Ovary (tissue), 3 donors: ENCODE measurements at regions not wholly inside any gene's neighbourhood (a gene's known extent, or its start where the extent isn't known, plus 50 kb on each side); places are given as distances from the start of the nearest gene placed in this dataset.

Experiments
- POLR2A ChIP-seq: fragments of 450-650 bp; IDR thresholded peaks from one replicate; pipeline ENCODE4 v1.6.1; 2017; ENCODE audit warnings: antibody characterized with exemption, mild to moderate bottlenecking, moderate library complexity
- TF ChIP-seq, protein P1 (sequence below), 3 donors: fragments of 450-650 bp in 2 of 3; fragments of 200-600 bp in 1 of 3; IDR thresholded peaks; one replicate each; pipeline versions ENCODE4 v1.5.1 to v1.8.0; 2016 to 2022; ENCODE audit warnings: antibody characterized with exemption in 3 of 3, mild to moderate bottlenecking in 1 of 3
- donor health status: DM: no; HTN: no; CAD: no.

DNA sequence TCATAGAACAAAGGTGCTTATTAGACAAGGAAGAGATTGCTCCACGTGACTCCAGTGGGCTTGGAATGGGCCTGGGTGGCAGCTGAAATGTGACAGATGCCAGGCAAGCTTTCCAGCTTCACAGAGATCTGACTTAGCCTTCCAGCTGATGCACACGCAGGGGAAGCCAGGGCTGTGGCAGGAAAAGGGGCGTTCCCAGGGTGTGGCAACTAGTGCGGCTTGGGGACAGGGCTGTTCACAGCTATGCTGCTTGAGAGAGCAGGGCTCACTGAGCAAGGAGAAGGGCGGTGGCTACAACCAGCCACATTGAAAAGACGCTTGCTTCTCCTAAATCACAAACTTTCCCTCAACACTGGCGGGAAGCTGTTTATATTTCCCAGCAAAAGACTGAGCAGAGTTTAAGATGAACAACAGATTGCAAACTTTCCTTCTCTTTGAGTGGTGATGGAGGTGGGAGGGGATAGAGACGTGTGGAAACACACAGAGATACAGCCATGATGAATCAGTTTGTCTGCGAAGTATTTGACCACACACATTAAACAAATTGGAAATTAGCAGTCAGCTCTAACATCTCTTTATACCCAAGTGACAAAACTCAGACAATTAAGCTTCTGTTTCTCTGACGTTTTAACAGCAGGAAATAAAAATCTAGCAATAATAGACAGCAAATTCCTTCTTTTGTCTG is 127.5 kb downstream of the BDH1 start:
- no peak for TF ChIP-seq POLR2A
- TF ChIP-seq, protein P1, sequence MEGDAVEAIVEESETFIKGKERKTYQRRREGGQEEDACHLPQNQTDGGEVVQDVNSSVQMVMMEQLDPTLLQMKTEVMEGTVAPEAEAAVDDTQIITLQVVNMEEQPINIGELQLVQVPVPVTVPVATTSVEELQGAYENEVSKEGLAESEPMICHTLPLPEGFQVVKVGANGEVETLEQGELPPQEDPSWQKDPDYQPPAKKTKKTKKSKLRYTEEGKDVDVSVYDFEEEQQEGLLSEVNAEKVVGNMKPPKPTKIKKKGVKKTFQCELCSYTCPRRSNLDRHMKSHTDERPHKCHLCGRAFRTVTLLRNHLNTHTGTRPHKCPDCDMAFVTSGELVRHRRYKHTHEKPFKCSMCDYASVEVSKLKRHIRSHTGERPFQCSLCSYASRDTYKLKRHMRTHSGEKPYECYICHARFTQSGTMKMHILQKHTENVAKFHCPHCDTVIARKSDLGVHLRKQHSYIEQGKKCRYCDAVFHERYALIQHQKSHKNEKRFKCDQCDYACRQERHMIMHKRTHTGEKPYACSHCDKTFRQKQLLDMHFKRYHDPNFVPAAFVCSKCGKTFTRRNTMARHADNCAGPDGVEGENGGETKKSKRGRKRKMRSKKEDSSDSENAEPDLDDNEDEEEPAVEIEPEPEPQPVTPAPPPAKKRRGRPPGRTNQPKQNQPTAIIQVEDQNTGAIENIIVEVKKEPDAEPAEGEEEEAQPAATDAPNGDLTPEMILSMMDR (IDR thresholded peaks at IDR 0.05) = no peak
